PC-3 (cell line): ENCODE measurements at regions not wholly inside any gene's neighbourhood (a gene's known extent, or its start where the extent isn't known, plus 50 kb on each side); places are given as distances from the start of the nearest gene placed in this dataset.

Experiments
- EZH2phosphoT487 ChIP-seq: fragments of 300-600 bp; sonication (generic); IDR thresholded peaks from 2 replicates; pipeline ENCODE4 v1.6.1; 2018; ENCODE audit warnings: mild to moderate bottlenecking, antibody characterized with exemption, low read length, borderline replicate concordance
- TF ChIP-seq, protein P1 (sequence below): fragments of 300-600 bp; sonication (generic); conservative IDR thresholded peaks from 2 replicates; pipeline ENCODE4 v1.5.1; 2017; ENCODE audit warnings: antibody characterized with exemption, low read depth, mild to moderate bottlenecking, low read length

DNA sequence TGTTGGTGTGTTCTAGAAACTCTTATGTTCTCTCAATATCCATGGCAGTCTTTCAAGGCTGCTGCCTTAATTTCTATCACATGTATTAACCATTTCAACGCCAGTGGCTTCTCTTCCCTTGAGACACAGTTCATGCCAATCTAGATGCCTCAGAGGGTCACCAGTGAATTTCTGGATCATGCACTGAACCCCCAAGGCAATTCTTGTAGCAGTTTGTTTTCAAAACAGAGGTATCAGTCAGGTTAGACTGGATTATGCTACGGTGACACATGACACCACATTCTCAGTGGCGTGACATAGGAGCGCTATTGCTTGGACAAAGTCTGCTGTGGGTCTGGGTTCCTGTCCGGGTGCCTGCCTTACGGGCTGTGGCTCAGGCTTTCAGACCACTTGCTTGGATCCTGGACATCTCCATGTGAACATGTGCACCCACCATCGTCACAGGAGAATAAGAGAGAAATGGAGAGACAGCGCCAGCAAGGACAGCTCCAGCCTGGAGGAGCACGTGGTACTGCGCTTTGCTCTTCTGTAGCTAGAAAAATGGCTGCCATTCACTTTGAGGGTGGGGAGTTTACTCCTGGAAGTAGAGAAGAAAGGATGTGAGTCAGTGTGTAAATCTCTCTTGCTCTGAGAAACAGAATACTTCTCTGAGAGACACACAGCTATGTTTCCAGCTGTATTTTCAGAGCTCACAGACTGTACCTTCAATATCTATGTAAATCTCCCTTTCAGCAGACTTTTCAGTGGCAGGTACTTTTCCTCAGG, 329.3 kb upstream of the ADCY2 start:
- TF ChIP-seq, protein P1, sequence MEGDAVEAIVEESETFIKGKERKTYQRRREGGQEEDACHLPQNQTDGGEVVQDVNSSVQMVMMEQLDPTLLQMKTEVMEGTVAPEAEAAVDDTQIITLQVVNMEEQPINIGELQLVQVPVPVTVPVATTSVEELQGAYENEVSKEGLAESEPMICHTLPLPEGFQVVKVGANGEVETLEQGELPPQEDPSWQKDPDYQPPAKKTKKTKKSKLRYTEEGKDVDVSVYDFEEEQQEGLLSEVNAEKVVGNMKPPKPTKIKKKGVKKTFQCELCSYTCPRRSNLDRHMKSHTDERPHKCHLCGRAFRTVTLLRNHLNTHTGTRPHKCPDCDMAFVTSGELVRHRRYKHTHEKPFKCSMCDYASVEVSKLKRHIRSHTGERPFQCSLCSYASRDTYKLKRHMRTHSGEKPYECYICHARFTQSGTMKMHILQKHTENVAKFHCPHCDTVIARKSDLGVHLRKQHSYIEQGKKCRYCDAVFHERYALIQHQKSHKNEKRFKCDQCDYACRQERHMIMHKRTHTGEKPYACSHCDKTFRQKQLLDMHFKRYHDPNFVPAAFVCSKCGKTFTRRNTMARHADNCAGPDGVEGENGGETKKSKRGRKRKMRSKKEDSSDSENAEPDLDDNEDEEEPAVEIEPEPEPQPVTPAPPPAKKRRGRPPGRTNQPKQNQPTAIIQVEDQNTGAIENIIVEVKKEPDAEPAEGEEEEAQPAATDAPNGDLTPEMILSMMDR = no peak
- TF ChIP-seq EZH2phosphoT487 = no peak
